RWPE2 (cell line): ENCODE measurements at regions not wholly inside any gene's neighbourhood (a gene's known extent, or its start where the extent isn't known, plus 50 kb on each side); places are given as distances from the start of the nearest gene placed in this dataset.

Experiments used
- ATAC-seq: fragments of 200-7000 bp; cut with Tn5 transposase; 3 replicates; pipeline ENCODE4 v1.9.1; 2021; ENCODE audit warnings: low read depth
- DNase-seq: peaks from one replicate; pipeline ENCODE4 v3.0.0-alpha.2; 2020; ENCODE audit warnings: low spot score
- H3K27ac ChIP-seq: fragments of 450-650 bp; 2 replicates; pipeline ENCODE4 v1.5.1; 2017; ENCODE audit warnings: mild to moderate bottlenecking; ENCODE audit not compliant: poor library complexity, severe bottlenecking
- H3K27me3 ChIP-seq: fragments of 250-450 bp; sonication (Bioruptor Pico); 2 replicates; pipeline ENCODE4 v1.5.1; 2021; ENCODE audit warnings: mild to moderate bottlenecking, moderate library complexity; ENCODE audit not compliant: insufficient read depth, poor library complexity, severe bottlenecking
- H3K36me3 ChIP-seq: fragments of 250-450 bp; sonication (Bioruptor Pico); 2 replicates; pipeline ENCODE4 v1.5.1; 2020; ENCODE audit warnings: low read depth, mild to moderate bottlenecking, moderate library complexity
- H3K4me1 ChIP-seq: fragments of 250-450 bp; sonication (Bioruptor Pico); 2 replicates; pipeline ENCODE4 v1.5.1; 2021; ENCODE audit warnings: mild to moderate bottlenecking, moderate library complexity; ENCODE audit not compliant: insufficient read depth, poor library complexity, severe bottlenecking
- H3K4me3 ChIP-seq: fragments of 250-450 bp; sonication (Bioruptor Pico); 2 replicates; pipeline ENCODE4 v1.5.1; 2021; ENCODE audit warnings: mild to moderate bottlenecking, moderate library complexity; ENCODE audit not compliant: severe bottlenecking
- H3K9me3 ChIP-seq: fragments of 250-450 bp; sonication (Bioruptor Pico); 2 replicates; pipeline ENCODE4 v1.5.1; 2021; ENCODE audit warnings: mild to moderate bottlenecking, moderate library complexity; ENCODE audit not compliant: severe bottlenecking
- TF ChIP-seq, protein P1 (sequence below): fragments of 450-650 bp; IDR thresholded peaks from one replicate; pipeline ENCODE4 v1.5.1; 2017; ENCODE audit warnings: mild to moderate bottlenecking, moderate library complexity; ENCODE audit not compliant: poor library complexity, severe bottlenecking

DNA sequence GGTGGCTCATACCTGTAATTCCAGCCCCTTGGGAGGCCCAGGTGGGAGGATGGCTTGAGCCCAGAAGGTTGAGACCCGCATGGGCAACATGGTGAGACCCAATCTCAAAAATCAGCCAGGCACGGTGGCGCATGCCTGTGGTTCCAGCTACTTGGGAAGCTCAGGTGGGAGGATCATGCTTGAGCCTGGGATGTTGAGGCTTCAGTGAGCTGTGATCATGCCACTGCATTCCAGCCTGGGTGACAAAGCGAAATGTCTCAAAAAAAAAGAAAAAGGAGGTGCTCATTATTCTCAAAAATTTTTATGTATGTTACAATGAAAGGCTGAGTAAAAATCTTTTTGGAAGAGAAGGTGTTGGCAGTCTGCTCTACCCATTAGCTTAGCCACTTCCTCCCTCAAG, 106.8 kb downstream of the TSN start:
- no peaks in the 10 kb centered on the region for H3K9me3 ChIP-seq
- ATAC-seq (no peak), DNase-seq (no peak)
- H3K4me3 ChIP-seq, result no peak overlapping the region
- H3K27me3 ChIP-seq, result no peaks in the 10 kb centered on the region
- H3K4me1 ChIP-seq, result no peaks in the 10 kb centered on the region
- TF ChIP-seq, protein P1, sequence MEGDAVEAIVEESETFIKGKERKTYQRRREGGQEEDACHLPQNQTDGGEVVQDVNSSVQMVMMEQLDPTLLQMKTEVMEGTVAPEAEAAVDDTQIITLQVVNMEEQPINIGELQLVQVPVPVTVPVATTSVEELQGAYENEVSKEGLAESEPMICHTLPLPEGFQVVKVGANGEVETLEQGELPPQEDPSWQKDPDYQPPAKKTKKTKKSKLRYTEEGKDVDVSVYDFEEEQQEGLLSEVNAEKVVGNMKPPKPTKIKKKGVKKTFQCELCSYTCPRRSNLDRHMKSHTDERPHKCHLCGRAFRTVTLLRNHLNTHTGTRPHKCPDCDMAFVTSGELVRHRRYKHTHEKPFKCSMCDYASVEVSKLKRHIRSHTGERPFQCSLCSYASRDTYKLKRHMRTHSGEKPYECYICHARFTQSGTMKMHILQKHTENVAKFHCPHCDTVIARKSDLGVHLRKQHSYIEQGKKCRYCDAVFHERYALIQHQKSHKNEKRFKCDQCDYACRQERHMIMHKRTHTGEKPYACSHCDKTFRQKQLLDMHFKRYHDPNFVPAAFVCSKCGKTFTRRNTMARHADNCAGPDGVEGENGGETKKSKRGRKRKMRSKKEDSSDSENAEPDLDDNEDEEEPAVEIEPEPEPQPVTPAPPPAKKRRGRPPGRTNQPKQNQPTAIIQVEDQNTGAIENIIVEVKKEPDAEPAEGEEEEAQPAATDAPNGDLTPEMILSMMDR, result no peak
- no peak overlapping the region for H3K27ac ChIP-seq
- no peaks in the 10 kb centered on the region for H3K36me3 ChIP-seq

DNA sequence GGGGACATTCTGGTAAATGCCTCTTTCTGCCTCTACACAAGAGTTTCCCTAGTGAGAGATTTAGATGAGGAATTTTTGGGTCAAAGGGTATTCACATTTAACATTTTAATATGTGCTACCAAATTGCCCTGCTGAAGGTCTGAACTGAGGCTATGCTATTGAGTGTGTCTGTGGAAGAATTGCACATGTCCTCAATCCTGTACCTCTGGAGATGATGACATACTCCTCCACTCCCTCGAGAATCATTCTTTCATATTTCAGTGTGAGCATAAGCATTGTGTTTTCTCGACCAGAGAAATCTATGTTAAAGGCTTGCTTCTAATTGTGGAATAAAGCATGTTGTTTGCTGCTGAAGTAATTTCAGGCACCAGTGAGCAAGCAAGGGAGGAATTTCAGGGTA, 110.5 kb downstream of the TSN start:
- no peak overlapping the region for H3K27ac ChIP-seq
- ATAC-seq (no peak), DNase-seq (no peak)
- no peaks in the 10 kb centered on the region for H3K4me1 ChIP-seq
- TF ChIP-seq, protein P1, result no peak
- no peaks in the 10 kb centered on the region for H3K27me3 ChIP-seq
- H3K4me3 ChIP-seq, result no peak overlapping the region
- H3K36me3 ChIP-seq, result no peaks in the 10 kb centered on the region
- H3K9me3 ChIP-seq, result no peaks in the 10 kb centered on the region

DNA sequence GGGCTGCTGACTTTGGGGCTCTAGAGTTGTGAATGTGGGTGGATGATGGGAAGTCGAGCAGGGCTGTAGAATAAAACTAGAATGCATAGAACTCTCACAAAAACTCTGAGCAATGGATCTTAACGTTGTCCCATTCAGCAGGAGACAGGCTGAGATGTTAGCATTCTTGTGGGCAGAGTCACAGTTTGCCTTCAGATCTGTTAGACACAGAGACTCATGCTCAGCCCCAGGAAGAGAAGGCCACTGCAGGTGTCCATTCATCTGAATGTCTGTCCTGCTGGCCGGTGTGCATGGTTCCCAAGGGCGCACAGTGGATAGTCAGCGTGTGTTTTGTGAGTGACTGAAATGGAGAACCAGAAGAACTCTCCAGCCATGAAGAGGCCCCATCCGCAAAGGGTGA, 111.3 kb downstream of the TSN start:
- no peak overlapping the region for H3K27ac ChIP-seq
- no peaks in the 10 kb centered on the region for H3K4me1 ChIP-seq
- no peak overlapping the region for H3K4me3 ChIP-seq
- H3K36me3 ChIP-seq, result no peaks in the 10 kb centered on the region
- TF ChIP-seq, protein P1, result no peak
- H3K27me3 ChIP-seq, result no peaks in the 10 kb centered on the region
- DNase-seq (no peak), ATAC-seq (no peak)
- H3K9me3 ChIP-seq, result no peaks in the 10 kb centered on the region

DNA sequence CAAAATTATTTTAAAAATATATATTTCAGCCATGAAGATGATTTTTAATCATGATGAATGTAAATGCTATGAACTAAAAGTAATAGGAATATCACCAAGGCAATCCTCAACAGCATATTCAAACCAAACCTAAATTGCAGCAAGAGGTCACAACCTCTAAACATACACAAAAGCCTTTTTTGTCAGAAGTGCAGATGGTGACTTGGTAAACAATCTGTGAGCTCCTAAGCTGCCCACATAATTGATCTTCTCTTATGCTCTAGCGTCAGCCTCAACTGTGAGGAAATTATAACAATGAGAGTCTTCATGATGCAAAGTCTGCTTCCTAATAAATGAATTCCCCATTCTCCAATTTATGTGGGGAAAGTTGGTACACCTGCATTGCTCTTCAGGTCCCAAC, 113.2 kb downstream of the TSN start:
- Histone ChIP-seq H3K4me3 (no peak overlapping the region), H3K9me3 (peaks cover 1% of the 10 kb centered on the region), H3K36me3 (no peaks in the 10 kb centered on the region), H3K27ac (no peak overlapping the region), H3K27me3 (no peaks in the 10 kb centered on the region), H3K4me1 (no peaks in the 10 kb centered on the region)
- no peak for DNase-seq
- TF ChIP-seq, protein P1, result no peak
- no peak for ATAC-seq

DNA sequence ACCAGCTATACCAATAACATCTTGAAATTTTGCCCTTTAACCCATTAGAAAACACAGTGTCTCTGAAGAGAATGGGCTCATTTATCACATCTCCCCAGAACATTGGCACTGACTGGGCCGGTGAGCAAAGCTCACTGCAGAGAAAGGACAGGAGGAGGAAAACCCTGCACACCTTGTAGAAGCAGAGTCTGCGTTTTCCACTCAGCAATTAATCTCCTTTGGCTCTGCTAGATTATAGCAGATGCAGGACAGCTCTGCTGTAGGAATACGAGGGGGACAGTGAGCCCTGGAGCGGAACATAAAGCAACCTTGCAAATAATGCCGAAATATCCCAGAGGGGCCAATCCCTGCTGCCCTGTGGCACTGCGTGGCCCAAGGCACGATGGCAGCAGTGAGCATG, 113.9 kb downstream of the TSN start:
- Histone ChIP-seq H3K4me3 (no peak overlapping the region), H3K27ac (no peak overlapping the region), H3K27me3 (no peaks in the 10 kb centered on the region), H3K9me3 (peaks cover 1% of the 10 kb centered on the region), H3K36me3 (no peaks in the 10 kb centered on the region), H3K4me1 (no peaks in the 10 kb centered on the region)
- TF ChIP-seq, protein P1, result no peak
- DNase-seq, result no peak
- no peak for ATAC-seq
